Stomach (tissue), 8 donors: ENCODE measurements at regions not wholly inside any gene's neighbourhood (a gene's known extent, or its start where the extent isn't known, plus 50 kb on each side); places are given as distances from the start of the nearest gene placed in this dataset.

ENCODE experiments used
- DNase-seq, 2 donors: peaks; one replicate each; pipeline versions ENCODE4 v3.0.0 to v3.0.0-alpha.2; 2013 to 2019
- H3K27ac ChIP-seq, 5 donors: fragments of 200-600 bp in 4 of 5; sonication (generic) in 4 of 5; one replicate each; pipeline ENCODE4 v1.5.1; 2013 to 2019; ENCODE audit warnings: mild to moderate bottlenecking in 1 of 5, moderate library complexity in 1 of 5
- H3K27me3 ChIP-seq, 3 donors: fragments of 200-600 bp; sonication (generic); one replicate each; pipeline ENCODE4 v1.5.1; 2017 to 2019; ENCODE audit warnings: mixed run types in 1 of 3
- H3K36me3 ChIP-seq, 4 donors: fragments of 200-600 bp; sonication (generic); 1 replicate in 3 of 4; 2 replicates in 1 of 4; pipeline ENCODE4 v1.5.1; 2016 to 2019
- H3K4me1 ChIP-seq, 4 donors: fragments of 200-600 bp; sonication (generic); one replicate each; pipeline ENCODE4 v1.5.1; 2016 to 2019
- H3K4me3 ChIP-seq, 4 donors: fragments of 200-600 bp; sonication (generic) in 3 of 4; one replicate each; pipeline ENCODE4 v1.5.1; 2016 to 2019; ENCODE audit warnings: mild to moderate bottlenecking in 1 of 4
- H3K9me3 ChIP-seq, 4 donors: fragments of 200-600 bp; sonication (generic); one replicate each; pipeline ENCODE4 v1.5.1; 2016 to 2019
- EP300 ChIP-seq: sonication (generic); formaldehyde crosslinking; IDR thresholded peaks from one replicate; pipeline ENCODE4 v1.6.1; 2017; ENCODE audit warnings: antibody characterized with exemption
- POLR2A ChIP-seq, 4 donors: fragments of 450-650 bp; IDR thresholded peaks; one replicate each; pipeline ENCODE4 v1.6.1; 2016; ENCODE audit warnings: antibody characterized with exemption in 4 of 4, control low read depth in 2 of 4, mild to moderate bottlenecking in 1 of 4, moderate library complexity in 1 of 4
- POLR2AphosphoS5 ChIP-seq, 3 donors: sonication (generic); formaldehyde crosslinking; IDR thresholded peaks; one replicate each; pipeline ENCODE4 v1.6.1; 2016; ENCODE audit warnings: antibody characterized with exemption in 3 of 3
- WGBS, 5 donors: extraction: QIAGEN DNeasy Blood & Tissue Kit in 3 of 5; methylation state at CpG; one replicate each; pipeline versions ENCODE4 v1.1.5 to v1.1.7; 2013 to 2018; 5-methylcytosine and 5-hydroxymethylcytosine counted together
- intact Hi-C: fragments of 100-400 bp; cut with DNase I; formaldehyde crosslinking; loops from one replicate; pipeline ENCODE4 v1.15.1; 2023; ENCODE audit warnings: low total_unique reads
- TF ChIP-seq, protein P1 (sequence below), 7 experiments: fragments of 450-650 bp in 4 of 7; fragments of 200-600 bp in 3 of 7; sonication (generic) in 3 of 7; IDR thresholded peaks; one replicate each; pipeline ENCODE4 v1.5.1; 2016 to 2019; ENCODE audit warnings: antibody characterized with exemption in 7 of 7, control low read depth in 2 of 7, mild to moderate bottlenecking in 1 of 7
- donor health status: healthy with polysubstance abuse.
- donor health status: Bipolar disorder and iron deficiency.
- donor health status: healthy.

DNA sequence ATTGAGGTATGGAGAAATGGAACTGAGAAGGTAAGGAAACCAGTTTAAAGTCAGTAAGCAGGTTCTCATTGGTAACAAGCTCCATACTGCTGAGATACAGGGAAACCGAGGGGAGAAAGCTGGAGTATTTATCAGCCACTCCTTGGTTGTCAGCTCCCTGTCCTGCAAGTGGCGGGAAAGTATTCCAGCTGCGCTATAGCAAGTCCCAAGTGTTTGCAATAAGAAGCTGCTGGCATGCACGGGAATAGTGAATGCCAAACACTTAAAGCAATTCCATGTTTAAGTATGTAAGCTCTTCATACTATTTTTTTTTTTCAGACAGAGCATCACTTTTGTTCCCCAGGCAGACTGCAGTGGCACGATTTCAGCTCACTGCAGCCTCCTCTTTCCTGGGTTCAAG lies 1601.1 kb downstream of the SUCLG1 start:
- no peak overlapping the region for H3K4me3 ChIP-seq
- 49 to 74% (median 61%) methylated on average over 5 of the region's 5 CpGs for WGBS, 5 donors
- H3K9me3 ChIP-seq = no peaks in the 10 kb centered on the region
- no peaks in the 10 kb centered on the region for H3K4me1 ChIP-seq
- no peak for TF ChIP-seq POLR2A (IDR thresholded peaks at IDR 0.05)
- TF ChIP-seq POLR2AphosphoS5 (IDR thresholded peaks at IDR 0.05) = no peak
- TF ChIP-seq, protein P1, sequence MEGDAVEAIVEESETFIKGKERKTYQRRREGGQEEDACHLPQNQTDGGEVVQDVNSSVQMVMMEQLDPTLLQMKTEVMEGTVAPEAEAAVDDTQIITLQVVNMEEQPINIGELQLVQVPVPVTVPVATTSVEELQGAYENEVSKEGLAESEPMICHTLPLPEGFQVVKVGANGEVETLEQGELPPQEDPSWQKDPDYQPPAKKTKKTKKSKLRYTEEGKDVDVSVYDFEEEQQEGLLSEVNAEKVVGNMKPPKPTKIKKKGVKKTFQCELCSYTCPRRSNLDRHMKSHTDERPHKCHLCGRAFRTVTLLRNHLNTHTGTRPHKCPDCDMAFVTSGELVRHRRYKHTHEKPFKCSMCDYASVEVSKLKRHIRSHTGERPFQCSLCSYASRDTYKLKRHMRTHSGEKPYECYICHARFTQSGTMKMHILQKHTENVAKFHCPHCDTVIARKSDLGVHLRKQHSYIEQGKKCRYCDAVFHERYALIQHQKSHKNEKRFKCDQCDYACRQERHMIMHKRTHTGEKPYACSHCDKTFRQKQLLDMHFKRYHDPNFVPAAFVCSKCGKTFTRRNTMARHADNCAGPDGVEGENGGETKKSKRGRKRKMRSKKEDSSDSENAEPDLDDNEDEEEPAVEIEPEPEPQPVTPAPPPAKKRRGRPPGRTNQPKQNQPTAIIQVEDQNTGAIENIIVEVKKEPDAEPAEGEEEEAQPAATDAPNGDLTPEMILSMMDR (IDR thresholded peaks at IDR 0.05) = no peak
- no peak for TF ChIP-seq EP300
- no peaks in the 10 kb centered on the region for H3K36me3 ChIP-seq
- no peaks in the 10 kb centered on the region for H3K27me3 ChIP-seq
- intact Hi-C loops = no loop called here
- H3K27ac ChIP-seq = no peak overlapping the region
- DNase-seq = peak in 1 of 2 donors; percentile 58

DNA sequence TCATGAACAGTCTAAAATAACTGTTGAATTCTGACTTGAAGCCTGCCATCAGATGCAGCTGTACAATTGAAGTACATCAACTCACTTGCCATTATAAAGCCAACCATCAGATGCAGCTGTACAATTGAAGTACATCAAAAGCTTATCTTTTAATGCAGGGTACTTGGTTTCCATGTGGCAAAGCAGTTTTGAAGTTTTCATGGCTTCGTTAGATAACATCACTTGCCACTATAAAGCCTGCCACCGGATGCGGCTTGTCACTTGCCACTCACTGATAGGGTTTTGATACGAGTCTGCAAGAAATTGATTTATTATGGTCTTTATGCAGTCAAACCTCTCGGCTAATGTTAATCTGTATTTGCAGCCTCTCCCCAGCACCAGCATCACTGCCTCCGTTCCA lies 1605.8 kb downstream of the SUCLG1 start:
- no peaks in the 10 kb centered on the region for H3K4me1 ChIP-seq
- intact Hi-C loops = no loop called here
- 74 to 86% (median 80%) methylated on average over 6 of the region's 6 CpGs for WGBS, 5 donors
- TF ChIP-seq EP300 (no peak), POLR2AphosphoS5 (IDR thresholded peaks at IDR 0.05) (no peak), POLR2A (IDR thresholded peaks at IDR 0.05) (no peak)
- TF ChIP-seq, protein P1 (IDR thresholded peaks at IDR 0.05) = no peak
- no peaks in the 10 kb centered on the region for H3K9me3 ChIP-seq
- H3K4me3 ChIP-seq = no peak overlapping the region
- no peaks in the 10 kb centered on the region for H3K36me3 ChIP-seq
- H3K27me3 ChIP-seq = no peaks in the 10 kb centered on the region
- H3K27ac ChIP-seq = no peak overlapping the region
- no peak for DNase-seq

DNA sequence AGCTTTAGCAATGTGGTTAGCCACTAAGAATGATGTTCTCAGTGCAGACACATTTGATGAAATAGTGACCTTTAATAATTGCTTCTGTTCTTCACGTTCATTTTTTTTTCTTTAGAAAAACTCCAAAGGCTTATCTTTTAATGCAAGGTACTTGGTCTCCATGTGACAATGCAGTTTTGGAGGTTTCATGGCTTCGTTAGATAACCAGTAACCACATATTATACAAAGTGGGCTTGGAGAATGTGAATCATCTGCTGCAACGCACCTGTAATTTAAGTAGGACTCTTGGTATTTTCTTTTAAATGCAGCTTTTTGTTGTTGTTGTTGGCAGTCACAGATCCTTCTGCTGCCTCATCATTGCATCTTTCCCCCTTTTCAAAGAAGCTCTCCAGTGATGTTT lies 1606.3 kb downstream of the SUCLG1 start:
- no peak overlapping the region for H3K27ac ChIP-seq
- no peak overlapping the region for H3K4me3 ChIP-seq
- no peaks in the 10 kb centered on the region for H3K9me3 ChIP-seq
- DNase-seq = no peak
- intact Hi-C loops = no loop called here
- no peaks in the 10 kb centered on the region for H3K36me3 ChIP-seq
- 56 to 79% (median 67%) methylated on average over 3 of the region's 3 CpGs for WGBS, 5 donors
- no peaks in the 10 kb centered on the region for H3K4me1 ChIP-seq
- TF ChIP-seq EP300 = no peak
- TF ChIP-seq POLR2A (IDR thresholded peaks at IDR 0.05) = no peak
- TF ChIP-seq POLR2AphosphoS5 (IDR thresholded peaks at IDR 0.05) = no peak
- TF ChIP-seq, protein P1 (IDR thresholded peaks at IDR 0.05) = no peak
- H3K27me3 ChIP-seq = no peaks in the 10 kb centered on the region

DNA sequence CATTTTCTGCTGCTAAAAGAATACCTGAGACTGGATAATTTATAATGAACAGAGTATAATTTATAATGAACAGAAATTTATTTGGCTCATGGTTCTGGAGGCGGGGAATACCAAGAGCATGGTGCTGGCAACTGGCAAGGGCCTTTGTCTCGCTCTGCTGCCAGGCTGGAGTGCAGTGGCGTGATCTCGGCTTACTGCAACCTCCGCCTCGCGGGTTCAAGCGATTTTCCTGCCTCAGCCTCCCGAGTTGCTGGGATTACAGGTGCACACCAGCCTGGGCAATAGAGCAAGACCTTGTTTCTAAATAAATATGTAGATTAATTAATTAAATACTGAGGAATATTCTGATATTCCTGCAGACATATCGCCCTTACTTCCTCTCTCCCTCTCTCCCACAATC lies 1610.8 kb downstream of the SUCLG1 start:
- Histone ChIP-seq H3K36me3 (no peaks in the 10 kb centered on the region), H3K4me3 (no peak overlapping the region), H3K4me1 (no peaks in the 10 kb centered on the region), H3K9me3 (no peaks in the 10 kb centered on the region), H3K27me3 (no peaks in the 10 kb centered on the region), H3K27ac (no peak overlapping the region)
- WGBS, 5 donors = 89 to 93% (median 89%) methylated on average over 10 of the region's 10 CpGs
- no peak for DNase-seq
- intact Hi-C loops = no loop called here
- TF ChIP-seq POLR2AphosphoS5 (IDR thresholded peaks at IDR 0.05) (no peak), EP300 (no peak), POLR2A (IDR thresholded peaks at IDR 0.05) (no peak)
- TF ChIP-seq, protein P1 (IDR thresholded peaks at IDR 0.05) = no peak
